H1 (cell line): ENCODE measurements at regions not wholly inside any gene's neighbourhood (a gene's known extent, or its start where the extent isn't known, plus 50 kb on each side); places are given as distances from the start of the nearest gene placed in this dataset.

Experiments used
- CTCF ChIA-PET: fragments of 300-600 bp; sonication (Branson Sonifier 250); formaldehyde crosslinking; loops from one replicate; lab custom pipeline; 2021; ENCODE audit not compliant: partially characterized antibody; lab: Charles Lee
- POLR2A ChIA-PET: fragments of 300-600 bp; sonication (Branson Sonifier 250); formaldehyde crosslinking; loops from one replicate; lab custom pipeline; 2021; ENCODE audit warnings: inconsistent platforms; ENCODE audit not compliant: partially characterized antibody; lab: Charles Lee
- DNase-seq, 2 experiments: peaks; one replicate each; pipeline versions ENCODE4 v3.0.0 to v3.0.0-alpha.2; 2010 to 2022; ENCODE audit warnings: low spot score in 2 of 2, low read depth in 1 of 2, mixed read lengths in 1 of 2
- FAIRE-seq: peaks from 2 replicates; lab custom pipeline; 2011; peaks lifted over from hg19 to GRCh38; lab: Jason Lieb, UNC
- H2AFZ ChIP-seq: 2 replicates; pipeline ENCODE4 v1.8.1; 2012; ENCODE audit warnings: low read length, inconsistent platforms
- H2AK5ac ChIP-seq: 2 replicates; pipeline ENCODE4 v1.6.1; 2013; ENCODE audit warnings: low read depth, low read length
- H2BK120ac ChIP-seq: replicated peaks from 2 replicates; pipeline ENCODE3; 2013; ENCODE audit warnings: low read depth, low read length, inconsistent platforms
- H2BK12ac ChIP-seq: 2 replicates; pipeline ENCODE4 v1.6.1; 2013; ENCODE audit warnings: low read depth, low read length
- H2BK15ac ChIP-seq: 2 replicates; pipeline ENCODE4 v1.6.1; 2013; ENCODE audit warnings: low read length
- H2BK20ac ChIP-seq: 2 replicates; pipeline ENCODE4 v1.6.1; 2013; ENCODE audit warnings: low read length
- H2BK5ac ChIP-seq: 2 replicates; pipeline ENCODE4 v1.6.1; 2013; ENCODE audit warnings: low read depth, low read length
- H3K14ac ChIP-seq: 2 replicates; pipeline ENCODE4 v1.6.1; 2013; ENCODE audit warnings: inconsistent platforms; ENCODE audit not compliant: insufficient read length
- H3K18ac ChIP-seq: 2 replicates; pipeline ENCODE4 v1.6.1; 2013; ENCODE audit warnings: low read length; ENCODE audit errors: extremely low read depth
- H3K23ac ChIP-seq: 2 replicates; pipeline ENCODE4 v1.6.1; 2013; ENCODE audit warnings: inconsistent platforms; ENCODE audit not compliant: insufficient read length
- H3K23me2 ChIP-seq: 2 replicates; pipeline ENCODE4 v1.6.1; 2013; ENCODE audit warnings: low read depth, low read length
- H3K27ac ChIP-seq: 2 replicates; pipeline ENCODE4 v1.6.1; 2011; ENCODE audit warnings: low read depth, low read length, inconsistent platforms
- H3K27me3 ChIP-seq, 4 experiments: replicated peaks in 1 of 4; 1 replicate in 1 of 4; 2 replicates in 3 of 4; pipeline versions ENCODE4 v1.6.1 to v1.8.1; 2011 to 2013; ENCODE audit warnings: low read length in 3 of 4, mild to moderate bottlenecking in 3 of 4, inconsistent platforms in 2 of 4, mixed read lengths in 2 of 4, moderate library complexity in 1 of 4; ENCODE audit not compliant: control insufficient read depth in 3 of 4, insufficient read depth in 3 of 4; ENCODE audit errors: extremely low read depth in 1 of 4
- H3K36me3 ChIP-seq, 4 experiments: 2 replicates each; pipeline versions ENCODE4 v1.6.1 to v1.8.1; 2011 to 2013; ENCODE audit warnings: mild to moderate bottlenecking in 4 of 4, low read length in 3 of 4, moderate library complexity in 2 of 4, control low read depth in 1 of 4, inconsistent platforms in 1 of 4; ENCODE audit not compliant: insufficient read depth in 4 of 4, control insufficient read depth in 2 of 4
- H3K4ac ChIP-seq: replicated peaks from 2 replicates; pipeline ENCODE3; 2013; ENCODE audit warnings: low read length, low read depth, mixed read lengths, inconsistent platforms; ENCODE audit not compliant: insufficient read length
- H3K4me1 ChIP-seq, 4 experiments: replicated peaks in 1 of 4; 1 replicate in 1 of 4; 2 replicates in 3 of 4; pipeline versions ENCODE4 v1.6.1 to v1.8.1; 2011 to 2013; ENCODE audit warnings: low read length in 3 of 4, inconsistent platforms in 2 of 4, mixed read lengths in 1 of 4; ENCODE audit not compliant: insufficient read depth in 4 of 4, control insufficient read depth in 3 of 4
- H3K4me2 ChIP-seq, 2 experiments: 2 replicates each; pipeline versions ENCODE4 v1.6.1 to v1.8.1; 2011 to 2013; ENCODE audit warnings: low read depth in 2 of 2, low read length in 2 of 2, control low read depth in 1 of 2, inconsistent platforms in 1 of 2, mild to moderate bottlenecking in 1 of 2; ENCODE audit not compliant: insufficient read depth in 1 of 2
- H3K4me3 ChIP-seq, 4 experiments: fragments of 200-600, 300-600 bp in 1 of 4; sonication (generic), shearing (Covaris generic), sonication (Bioruptor Twin) in 1 of 4; 2 replicates each; pipeline versions ENCODE4 v1.5.1 to v1.8.1; 2011 to 2016; ENCODE audit warnings: low read length in 4 of 4, low read depth in 3 of 4, control low read depth in 2 of 4, inconsistent platforms in 2 of 4, mild to moderate bottlenecking in 2 of 4, mixed read lengths in 1 of 4, moderate library complexity in 1 of 4; ENCODE audit not compliant: insufficient read depth in 2 of 4; ENCODE audit errors: extremely low read depth in 1 of 4
- H3K56ac ChIP-seq: replicated peaks from 2 replicates; pipeline ENCODE3; 2013; ENCODE audit warnings: low read depth, mild to moderate bottlenecking, mixed read lengths, low read length, inconsistent platforms; ENCODE audit not compliant: insufficient read length
- H3K79me1 ChIP-seq: 2 replicates; pipeline ENCODE4 v1.6.1; 2013; ENCODE audit warnings: low read depth, low read length, control low read depth
- H3K79me2 ChIP-seq, 2 experiments: 2 replicates each; pipeline versions ENCODE4 v1.6.1 to v1.8.1; 2012 to 2013; ENCODE audit warnings: low read length in 2 of 2, mild to moderate bottlenecking in 2 of 2, inconsistent platforms in 1 of 2; ENCODE audit not compliant: insufficient read depth in 2 of 2, control insufficient read depth in 1 of 2
- H3K9ac ChIP-seq, 4 experiments: replicated peaks in 1 of 4; 1 replicate in 1 of 4; 2 replicates in 3 of 4; pipeline versions ENCODE4 v1.6.1 to v1.8.1; 2011 to 2013; ENCODE audit warnings: low read depth in 3 of 4, low read length in 3 of 4, control low read depth in 2 of 4, mild to moderate bottlenecking in 2 of 4, moderate library complexity in 2 of 4, inconsistent platforms in 1 of 4; ENCODE audit errors: extremely low read depth in 1 of 4
- H3K9me3 ChIP-seq, 2 experiments: 2 replicates each; pipeline versions ENCODE4 v1.6.1 to v1.8.1; 2012 to 2013; ENCODE audit warnings: mild to moderate bottlenecking in 2 of 2, moderate library complexity in 2 of 2, control low read depth in 1 of 2, inconsistent platforms in 1 of 2, low read depth in 1 of 2, low read length in 1 of 2, mixed read lengths in 1 of 2; ENCODE audit not compliant: insufficient read depth in 2 of 2
- H4K20me1 ChIP-seq, 2 experiments: replicated peaks in 1 of 2; 2 replicates each; pipeline versions ENCODE3 to v1.8.1; 2011 to 2013; ENCODE audit warnings: inconsistent platforms in 2 of 2, low read length in 2 of 2, mild to moderate bottlenecking in 1 of 2; ENCODE audit not compliant: insufficient read depth in 2 of 2, control insufficient read depth in 1 of 2
- H4K5ac ChIP-seq: 2 replicates; pipeline ENCODE4 v1.6.1; 2013; ENCODE audit warnings: low read length, low read depth, mixed read lengths, inconsistent platforms; ENCODE audit not compliant: insufficient read length
- H4K8ac ChIP-seq: 2 replicates; pipeline ENCODE4 v1.8.0; 2013; ENCODE audit warnings: mild to moderate bottlenecking, moderate library complexity, low read length, inconsistent platforms; ENCODE audit not compliant: insufficient read depth; ENCODE audit errors: extremely low read depth
- H4K91ac ChIP-seq: replicated peaks from 2 replicates; pipeline ENCODE3; 2013; ENCODE audit warnings: low read length, mixed read lengths, inconsistent platforms; ENCODE audit not compliant: insufficient read length
- ASH2L ChIP-seq: fragments of 200-600, 300-600 bp; sonication (generic); IDR thresholded peaks from one replicate; pipeline ENCODE4 v1.7.1; 2017; ENCODE audit warnings: low read length
- CEBPB ChIP-seq: IDR thresholded peaks from 2 replicates; pipeline ENCODE4 v1.6.1; 2012; ENCODE audit warnings: low read depth, low read length
- CHD2 ChIP-seq: IDR thresholded peaks from 2 replicates; pipeline ENCODE4 v1.6.1; 2012; ENCODE audit warnings: low read length, improper control_type of control experiment
- CREB1 ChIP-seq: IDR thresholded peaks from 2 replicates; pipeline ENCODE4 v1.6.1; 2012; ENCODE audit warnings: inconsistent platforms
- CTBP2 ChIP-seq: IDR thresholded peaks from 2 replicates; pipeline ENCODE4 v1.7.0; 2011; ENCODE audit warnings: borderline replicate concordance, mild to moderate bottlenecking, moderate library complexity, mixed read lengths, low read length; ENCODE audit not compliant: insufficient read depth, insufficient read length
- EGR1 ChIP-seq: IDR thresholded peaks from 2 replicates; pipeline ENCODE4 v1.6.1; 2011; ENCODE audit warnings: low read depth, low read length, borderline replicate concordance
- KDM4A ChIP-seq: IDR thresholded peaks from one replicate; pipeline ENCODE4 v1.7.1; 2012; ENCODE audit warnings: low read depth, mild to moderate bottlenecking, moderate library complexity, low read length, inconsistent platforms; ENCODE audit not compliant: severe bottlenecking
- RAD21 ChIP-seq, 2 experiments: IDR thresholded peaks in 1 of 2; conservative IDR thresholded peaks in 1 of 2; 2 replicates each; pipeline ENCODE4 v1.6.1; 2011; ENCODE audit warnings: low read depth in 2 of 2, low read length in 2 of 2, improper control_type of control experiment in 1 of 2, inconsistent platforms in 1 of 2, mild to moderate bottlenecking in 1 of 2, moderate library complexity in 1 of 2
- RXRA ChIP-seq: IDR thresholded peaks from 2 replicates; pipeline ENCODE4 v1.6.1; 2011; ENCODE audit warnings: low read depth, mild to moderate bottlenecking, low read length, moderate library complexity; ENCODE audit not compliant: insufficient read depth
- SIX5 ChIP-seq: IDR thresholded peaks from 2 replicates; pipeline ENCODE4 v1.6.1; 2011; ENCODE audit warnings: mild to moderate bottlenecking, low read depth, low read length
- TAF7 ChIP-seq: optimal IDR thresholded peaks from 2 replicates; pipeline ENCODE3; 2011; ENCODE audit warnings: low read depth, mild to moderate bottlenecking, inconsistent platforms, low read length, moderate library complexity, borderline replicate concordance
- WGBS, 2 experiments: shearing (Covaris generic) in 1 of 2; methylation state at CpG; one replicate each; pipeline versions ENCODE4 v1.1.6 to v1.1.7; 2013 to 2015; ENCODE audit warnings: low lambda C conversion rate in 2 of 2, mixed read lengths in 2 of 2, inconsistent platforms in 1 of 2, low coverage in 1 of 2, missing lambda C conversion rate in 1 of 2; ENCODE audit not compliant: insufficient replicate concordance in 2 of 2, insufficient coverage in 1 of 2, insufficient read length in 1 of 2; ENCODE audit errors: extremely low coverage in 1 of 2, missing lambda C conversion rate in 1 of 2; 5-methylcytosine and 5-hydroxymethylcytosine counted together
- TF ChIP-seq, protein P1 (sequence below): IDR thresholded peaks from 2 replicates; pipeline ENCODE4 v1.6.1; 2012; ENCODE audit warnings: low read length, inconsistent platforms

- Histone ChIP-seq H3K79me2 (no peaks in the 10 kb centered on the region), H4K8ac (peak overlapping the region; percentile 84; the same call in 1 of the 2 replicates), H3K56ac (no peak overlapping the region), H3K36me3 (no peaks in the 10 kb centered on the region), H4K5ac (peak overlapping the region; percentile 8), H3K18ac (no peak overlapping the region; the same call in 1 of the 2 replicates), H2BK12ac (no peak overlapping the region), H3K23me2 (peaks cover 2% of the 10 kb centered on the region; the same call in 1 of the 2 replicates), H3K27ac (no peak overlapping the region), H3K4ac (no peak overlapping the region), H3K4me3 (peak overlapping the region; percentile 26 to 55 (median 46); a peak in 7 of 8 replicates), H3K9ac (peak overlapping the region in 1 of 4 experiments; percentile 6; a peak in 1 of 7 replicates), H2AFZ (peak overlapping the region; percentile 99), H2BK120ac (no peak overlapping the region), H2BK5ac (no peak overlapping the region), H3K14ac (no peak overlapping the region), H4K91ac (peak overlapping the region; percentile 22), H3K27me3 (no peaks in the 10 kb centered on the region), H2BK20ac (no peak overlapping the region), H3K79me1 (no peaks in the 10 kb centered on the region), H3K4me2 (peak overlapping the region; percentile 42 to 69), H2BK15ac (no peak overlapping the region), H2AK5ac (no peak overlapping the region), H3K9me3 (no peaks in the 10 kb centered on the region), H3K23ac (no peak overlapping the region), H4K20me1 (no peaks in the 10 kb centered on the region), H3K4me1 (no peaks in the 10 kb centered on the region)
- ChIA-PET POLR2A (no interaction called here), CTCF (interaction anchor here (0.6 to 1.4 kb wide), 2 partner anchors 9 to 879 kb away, joined by 3 to 4 read pairs; no protein-coding TSS in a partner anchor)
- DNase-seq (peak; percentile 9 to 53), FAIRE-seq (peak; percentile 87)
- WGBS, 2 experiments: 35% methylated on average over 11 of the region's 11 CpGs; no CpG with 5 or more reads in 1 of the 2 experiments
- peak; percentile 20; the same call in 1 of the 2 replicates for TF ChIP-seq CREB1
- TF ChIP-seq SIX5: peak; percentile 82
- TF ChIP-seq TAF7: no peak
- no peak for TF ChIP-seq RAD21 (IDR thresholded peaks at IDR 0.05 in 1 of 2, conservative IDR thresholded peaks at IDR 0.05 in 1 of 2; ENCODE audit: low read depth in 2 of 2, low read length in 2 of 2)
- peak; percentile 58 for TF ChIP-seq KDM4A
- TF ChIP-seq RXRA: no peak
- TF ChIP-seq CHD2: no peak
- TF ChIP-seq ASH2L: peak; percentile 29
- TF ChIP-seq, protein P1, sequence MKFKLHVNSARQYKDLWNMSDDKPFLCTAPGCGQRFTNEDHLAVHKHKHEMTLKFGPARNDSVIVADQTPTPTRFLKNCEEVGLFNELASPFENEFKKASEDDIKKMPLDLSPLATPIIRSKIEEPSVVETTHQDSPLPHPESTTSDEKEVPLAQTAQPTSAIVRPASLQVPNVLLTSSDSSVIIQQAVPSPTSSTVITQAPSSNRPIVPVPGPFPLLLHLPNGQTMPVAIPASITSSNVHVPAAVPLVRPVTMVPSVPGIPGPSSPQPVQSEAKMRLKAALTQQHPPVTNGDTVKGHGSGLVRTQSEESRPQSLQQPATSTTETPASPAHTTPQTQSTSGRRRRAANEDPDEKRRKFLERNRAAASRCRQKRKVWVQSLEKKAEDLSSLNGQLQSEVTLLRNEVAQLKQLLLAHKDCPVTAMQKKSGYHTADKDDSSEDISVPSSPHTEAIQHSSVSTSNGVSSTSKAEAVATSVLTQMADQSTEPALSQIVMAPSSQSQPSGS: no peak
- 0 out of 2 replicates have a peak, but pooled peaks have one; percentile 26 for TF ChIP-seq CEBPB
- TF ChIP-seq EGR1: 0 out of 2 replicates have a peak, but pooled peaks have one; percentile 44
- TF ChIP-seq CTBP2: no peak
Measured at GRCh38 chr18:25503567-25504081, 151.7 kb upstream of the ZNF521 start.
